PFSK-1 (cell line): ENCODE measurements at regions not wholly inside any gene's neighbourhood (a gene's known extent, or its start where the extent isn't known, plus 50 kb on each side); places are given as distances from the start of the nearest gene placed in this dataset.

Experiments
- POLR2AphosphoS5 ChIP-seq: IDR thresholded peaks from 2 replicates; pipeline ENCODE4 v1.6.1; 2012; ENCODE audit warnings: low read depth, mild to moderate bottlenecking, control low read depth, low read length, moderate library complexity
- REST ChIP-seq, 2 experiments: IDR thresholded peaks; 2 replicates each; pipeline versions ENCODE4 v1.6.1 to v1.8.0; 2011 to 2012; ENCODE audit warnings: low read depth in 2 of 2, low read length in 2 of 2, control low read depth in 1 of 2, inconsistent platforms in 1 of 2, mild to moderate bottlenecking in 1 of 2, moderate library complexity in 1 of 2; ENCODE audit not compliant: insufficient read depth in 1 of 2
- SIN3A ChIP-seq: IDR thresholded peaks from 2 replicates; pipeline ENCODE4 v1.6.1; 2012; ENCODE audit warnings: mild to moderate bottlenecking, low read length, moderate library complexity, borderline replicate concordance; ENCODE audit not compliant: insufficient read depth
- TAF1 ChIP-seq: IDR thresholded peaks from 2 replicates; pipeline ENCODE4 v1.6.1; 2012; ENCODE audit warnings: low read length, control low read depth, borderline replicate concordance; ENCODE audit not compliant: insufficient read depth

DNA sequence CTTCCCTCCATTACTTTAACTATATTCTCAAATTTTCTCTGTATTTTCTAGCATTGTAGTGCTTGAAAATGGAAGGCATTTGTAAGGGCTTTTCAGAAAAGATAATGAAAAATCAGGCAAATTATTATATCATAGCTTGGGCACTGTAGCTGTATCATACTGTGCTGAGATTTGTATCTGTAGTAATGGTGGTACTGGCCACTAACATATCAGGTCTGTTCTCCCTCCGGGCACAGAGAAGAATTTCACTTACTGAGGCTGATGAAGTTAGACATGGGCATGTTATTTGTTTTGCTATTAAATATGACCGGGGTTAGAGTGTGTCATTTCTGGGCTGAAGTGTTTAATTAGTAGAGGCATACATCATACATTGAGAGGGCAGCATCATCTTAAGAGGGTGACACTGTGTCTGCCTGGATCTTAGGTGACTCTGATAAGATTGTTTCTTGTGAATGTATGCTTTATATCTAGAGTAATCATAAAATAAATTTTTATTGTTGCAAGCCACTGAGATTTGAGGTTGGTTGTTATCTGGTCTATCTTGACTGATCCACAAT is 1395.9 kb downstream of the EPHA7 start:
- TF ChIP-seq POLR2AphosphoS5 (no peak), REST (IDR thresholded peaks at IDR 0.05; ENCODE audit: insufficient read depth in 1 of 2, low read depth in 2 of 2, low read length in 2 of 2) (no peak), TAF1 (no peak), SIN3A (no peak)
